Coronary artery (tissue), 2 donors: ENCODE measurements at regions not wholly inside any gene's neighbourhood (a gene's known extent, or its start where the extent isn't known, plus 50 kb on each side); places are given as distances from the start of the nearest gene placed in this dataset.

Experiments used
- DNase-seq: peaks from one replicate; pipeline ENCODE4 v3.0.0-alpha.2; 2017; ENCODE audit warnings: low spot score
- H3K27ac ChIP-seq, 2 donors: fragments of 200-600 bp; sonication (generic); one replicate each; pipeline ENCODE4 v1.5.1; 2016 to 2019
- H3K4me3 ChIP-seq: fragments of 200-600 bp; sonication (generic); 2 replicates; pipeline ENCODE4 v1.5.1; 2016; ENCODE audit warnings: mild to moderate bottlenecking, moderate library complexity
- TF ChIP-seq, protein P1 (sequence below): fragments of 200-600 bp; sonication (generic); IDR thresholded peaks from one replicate; pipeline ENCODE4 v1.5.1; 2019; ENCODE audit warnings: antibody characterized with exemption

DNA sequence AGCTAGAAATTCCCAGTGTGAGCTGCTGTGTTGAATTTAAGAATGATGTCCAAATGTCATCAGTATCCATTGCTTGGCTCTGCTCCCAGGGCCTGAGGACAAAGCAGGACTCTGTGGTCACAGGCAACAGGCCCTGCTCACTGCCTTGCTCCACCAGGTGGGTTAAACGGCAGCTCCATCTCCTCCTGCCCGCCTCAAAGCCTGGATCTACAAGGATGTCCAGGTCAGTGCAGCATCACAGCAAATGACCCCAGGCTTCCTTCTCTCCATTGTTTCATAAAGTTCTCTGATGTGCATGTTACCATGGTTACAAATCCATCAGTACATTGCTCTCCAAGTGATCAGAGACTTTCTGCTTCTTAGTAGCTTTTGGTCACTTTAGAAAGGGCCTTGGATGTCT lies 322.0 kb upstream of the ZNF32 start:
- TF ChIP-seq, protein P1, sequence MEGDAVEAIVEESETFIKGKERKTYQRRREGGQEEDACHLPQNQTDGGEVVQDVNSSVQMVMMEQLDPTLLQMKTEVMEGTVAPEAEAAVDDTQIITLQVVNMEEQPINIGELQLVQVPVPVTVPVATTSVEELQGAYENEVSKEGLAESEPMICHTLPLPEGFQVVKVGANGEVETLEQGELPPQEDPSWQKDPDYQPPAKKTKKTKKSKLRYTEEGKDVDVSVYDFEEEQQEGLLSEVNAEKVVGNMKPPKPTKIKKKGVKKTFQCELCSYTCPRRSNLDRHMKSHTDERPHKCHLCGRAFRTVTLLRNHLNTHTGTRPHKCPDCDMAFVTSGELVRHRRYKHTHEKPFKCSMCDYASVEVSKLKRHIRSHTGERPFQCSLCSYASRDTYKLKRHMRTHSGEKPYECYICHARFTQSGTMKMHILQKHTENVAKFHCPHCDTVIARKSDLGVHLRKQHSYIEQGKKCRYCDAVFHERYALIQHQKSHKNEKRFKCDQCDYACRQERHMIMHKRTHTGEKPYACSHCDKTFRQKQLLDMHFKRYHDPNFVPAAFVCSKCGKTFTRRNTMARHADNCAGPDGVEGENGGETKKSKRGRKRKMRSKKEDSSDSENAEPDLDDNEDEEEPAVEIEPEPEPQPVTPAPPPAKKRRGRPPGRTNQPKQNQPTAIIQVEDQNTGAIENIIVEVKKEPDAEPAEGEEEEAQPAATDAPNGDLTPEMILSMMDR, result no peak
- H3K27ac ChIP-seq, result no peak overlapping the region
- peak; percentile 21 for DNase-seq
- H3K4me3 ChIP-seq, result no peak overlapping the region

DNA sequence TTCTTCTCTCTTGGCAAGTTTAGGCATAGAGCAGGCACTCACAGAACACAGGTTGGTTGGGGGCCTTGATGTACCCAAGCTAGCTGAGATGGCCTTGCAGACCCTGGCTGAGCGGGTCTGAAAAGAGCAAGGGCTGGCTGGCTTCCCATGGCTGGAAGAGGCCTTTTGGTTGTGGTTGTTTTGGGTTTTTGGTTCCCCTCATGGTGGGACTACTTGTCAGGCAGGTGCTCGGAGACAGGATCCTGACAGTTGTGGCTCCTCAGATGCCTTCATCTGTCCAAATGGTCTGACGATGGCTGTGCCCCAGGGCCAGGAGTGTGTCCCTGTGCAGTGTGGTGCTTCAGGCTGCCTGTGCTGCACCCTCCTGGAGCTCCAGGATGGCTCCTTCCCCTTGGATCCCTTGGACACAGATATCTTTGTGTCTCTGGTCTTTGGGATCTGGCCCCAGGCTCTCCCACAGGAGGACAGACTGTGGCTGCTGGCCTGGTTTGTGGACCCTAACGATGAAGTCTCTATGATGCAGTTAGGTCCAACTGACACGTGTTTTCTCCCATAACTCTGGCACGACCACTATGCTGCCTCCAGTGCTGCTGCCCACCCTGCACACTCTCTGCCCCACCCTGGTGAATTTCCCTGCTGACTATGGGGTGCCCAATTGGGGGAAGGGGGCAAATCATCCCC lies 321.5 kb upstream of the ZNF32 start:
- TF ChIP-seq, protein P1, result no peak
- no peak overlapping the region for H3K4me3 ChIP-seq
- no peak overlapping the region for H3K27ac ChIP-seq
- peak; percentile 49 for DNase-seq

DNA sequence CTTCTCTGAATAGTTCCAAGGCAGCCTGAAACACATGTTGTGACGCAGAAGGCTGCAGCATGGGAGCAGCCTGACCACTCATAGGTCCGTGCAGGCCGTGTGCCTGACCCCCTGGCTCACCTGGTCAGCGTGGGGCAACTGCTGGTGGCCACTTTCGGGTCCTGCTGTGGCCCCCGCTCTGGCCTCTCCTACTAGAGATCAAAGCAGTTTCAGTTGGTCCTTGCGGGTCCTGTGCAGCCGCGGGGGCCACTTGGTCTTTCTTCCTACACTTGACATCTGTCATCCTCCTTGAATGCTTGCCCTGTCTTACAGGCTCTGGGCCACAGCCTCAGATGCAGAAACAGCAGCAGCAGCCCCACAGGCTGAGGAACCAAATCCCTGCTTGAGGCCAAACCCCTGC lies 320.8 kb upstream of the ZNF32 start:
- no peak overlapping the region for H3K4me3 ChIP-seq
- peak; percentile 41 for DNase-seq
- TF ChIP-seq, protein P1, result no peak
- no peak overlapping the region for H3K27ac ChIP-seq

DNA sequence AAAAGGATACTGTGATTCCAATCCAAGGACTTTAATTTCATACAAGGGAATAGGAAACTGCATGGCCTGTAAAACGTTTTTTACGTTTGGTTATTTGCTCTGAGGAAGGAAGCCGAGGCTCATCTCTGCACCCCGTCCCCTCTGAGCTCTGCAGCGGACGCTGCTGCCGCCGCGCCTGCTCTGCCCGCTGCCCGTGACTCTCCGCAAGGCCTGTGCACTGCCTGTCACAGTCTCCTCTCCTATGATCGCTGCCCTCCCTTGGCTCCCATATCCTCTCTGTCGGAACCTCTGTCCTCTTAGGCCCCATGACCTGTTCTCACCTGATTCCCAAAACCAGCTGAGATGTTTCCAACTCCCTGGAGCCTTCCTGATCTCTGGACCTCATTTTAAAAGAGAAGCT lies 320.3 kb upstream of the ZNF32 start:
- TF ChIP-seq, protein P1, result no peak
- Histone ChIP-seq H3K27ac (no peak overlapping the region), H3K4me3 (no peak overlapping the region)
- DNase-seq, result peak; percentile 38

DNA sequence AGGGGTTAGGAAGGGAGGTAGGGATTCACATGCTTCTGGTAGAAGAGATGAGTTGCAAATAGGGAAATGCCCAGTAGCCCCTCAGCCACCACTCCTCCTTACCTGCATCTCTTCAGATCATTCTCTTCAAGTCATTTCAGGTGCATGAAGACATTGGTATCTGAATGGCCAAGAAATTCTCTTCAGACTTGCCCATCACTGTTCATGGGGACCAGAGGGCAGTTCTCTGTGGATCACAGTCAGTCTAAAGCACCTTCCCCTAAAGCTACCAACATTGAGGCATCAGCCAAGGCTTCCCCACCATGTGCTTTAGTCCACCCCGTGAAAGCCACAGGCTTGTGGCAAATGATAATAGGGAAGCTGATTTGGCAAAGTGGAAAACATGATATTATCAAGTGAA lies 319.4 kb upstream of the ZNF32 start:
- Histone ChIP-seq H3K4me3 (no peak overlapping the region), H3K27ac (no peak overlapping the region)
- TF ChIP-seq, protein P1, result no peak
- peak; percentile 56 for DNase-seq

DNA sequence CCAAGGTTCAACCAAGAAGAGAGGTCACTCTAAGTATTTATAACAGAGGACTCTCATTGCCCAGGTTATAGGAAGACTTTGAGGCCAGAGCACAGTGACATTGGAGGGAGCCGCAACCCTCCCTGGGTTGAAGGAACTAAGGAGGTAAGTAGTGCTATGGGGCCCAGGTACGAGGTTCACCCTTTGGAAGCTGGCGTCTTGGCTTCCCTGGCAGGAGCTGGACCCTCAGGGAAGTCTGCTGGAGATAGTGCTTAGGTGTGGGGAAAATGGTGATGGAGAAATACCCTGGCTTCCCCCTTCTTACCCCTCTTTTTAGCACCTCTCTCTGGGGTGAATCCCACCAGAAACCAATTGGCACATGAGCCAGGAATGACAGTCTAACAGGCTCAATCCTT lies 317.9 kb upstream of the ZNF32 start:
- TF ChIP-seq, protein P1, result no peak
- Histone ChIP-seq H3K4me3 (no peak overlapping the region), H3K27ac (no peak overlapping the region)
- peak; percentile 59 for DNase-seq

DNA sequence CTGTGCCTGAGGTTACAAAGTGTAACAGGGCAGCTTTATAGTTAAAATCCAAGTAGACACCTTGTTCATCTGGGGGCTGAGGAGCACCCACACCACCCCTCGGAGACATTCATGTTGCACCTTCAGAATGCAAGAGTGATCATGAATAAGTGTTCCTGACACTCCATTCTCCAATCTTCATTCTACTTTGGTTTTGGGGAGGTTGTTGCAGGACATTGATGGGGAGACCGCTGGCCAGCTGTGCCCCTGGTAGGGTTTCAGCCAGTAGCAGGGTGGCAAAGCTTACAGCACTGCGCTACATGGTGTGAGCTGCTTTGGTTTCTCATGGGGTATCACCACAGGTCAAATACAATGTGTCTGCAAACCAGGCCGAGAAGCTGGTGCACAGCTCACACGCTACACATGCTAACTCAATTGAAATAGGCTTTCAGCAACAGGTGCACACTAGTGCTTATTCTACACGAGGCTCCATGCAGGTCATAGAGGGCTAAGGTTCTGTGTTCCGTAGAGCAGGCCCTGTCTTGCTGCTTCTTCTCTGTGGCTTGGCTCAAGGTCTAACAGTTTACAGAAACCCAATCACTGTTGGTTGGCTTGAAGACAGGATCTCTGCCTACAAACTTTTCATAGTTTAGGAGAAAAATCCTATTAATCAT lies 317.4 kb upstream of the ZNF32 start:
- peak; percentile 61 for DNase-seq
- Histone ChIP-seq H3K4me3 (no peak overlapping the region), H3K27ac (peak overlapping the region; percentile 39 to 76)
- TF ChIP-seq, protein P1, result no peak
